Trophoblast cell (in vitro differentiated cells and primary cell): ENCODE measurements at regions not wholly inside any gene's neighbourhood (a gene's known extent, or its start where the extent isn't known, plus 50 kb on each side); places are given as distances from the start of the nearest gene placed in this dataset.

Source experiments
- DNase-seq, 2 donors: peaks; one replicate each; pipeline ENCODE4 v3.0.0-alpha.2; 2016
- H2AFZ ChIP-seq: 2 replicates; pipeline ENCODE4 v1.6.1; 2013; ENCODE audit warnings: low read length, moderate library complexity, mild to moderate bottlenecking; ENCODE audit not compliant: insufficient read depth, poor library complexity
- H2AK5ac ChIP-seq: 2 replicates; pipeline ENCODE4 v1.6.1; 2013; ENCODE audit warnings: mild to moderate bottlenecking, low read length
- H2BK120ac ChIP-seq: 2 replicates; pipeline ENCODE4 v1.6.1; 2013; ENCODE audit warnings: low read length, mild to moderate bottlenecking, moderate library complexity; ENCODE audit not compliant: insufficient read depth, poor library complexity
- H2BK12ac ChIP-seq: 2 replicates; pipeline ENCODE4 v1.6.1; 2013; ENCODE audit warnings: mild to moderate bottlenecking, low read length, moderate library complexity
- H2BK5ac ChIP-seq: 2 replicates; pipeline ENCODE4 v1.6.1; 2013; ENCODE audit warnings: low read length, low read depth, moderate library complexity, mild to moderate bottlenecking; ENCODE audit not compliant: poor library complexity
- H3K14ac ChIP-seq: 2 replicates; pipeline ENCODE4 v1.6.1; 2013; ENCODE audit warnings: mild to moderate bottlenecking, low read length
- H3K18ac ChIP-seq: 2 replicates; pipeline ENCODE4 v1.6.1; 2013; ENCODE audit warnings: mild to moderate bottlenecking, low read length
- H3K23ac ChIP-seq: 2 replicates; pipeline ENCODE4 v1.6.1; 2013; ENCODE audit warnings: low read length
- H3K27ac ChIP-seq: 2 replicates; pipeline ENCODE4 v1.5.1; 2013; ENCODE audit warnings: low read depth, mild to moderate bottlenecking, inconsistent platforms, low read length, moderate library complexity
- H3K27me3 ChIP-seq: 2 replicates; pipeline ENCODE4 v1.6.1; 2013; ENCODE audit warnings: inconsistent platforms, mild to moderate bottlenecking, low read length, moderate library complexity; ENCODE audit not compliant: insufficient read depth
- H3K36me3 ChIP-seq, 2 experiments: 1 replicate in 1 of 2; 2 replicates in 1 of 2; pipeline ENCODE4 v1.6.1; 2013; ENCODE audit warnings: low read length in 2 of 2, mild to moderate bottlenecking in 2 of 2, moderate library complexity in 1 of 2; ENCODE audit not compliant: insufficient read depth in 2 of 2, control insufficient read depth in 1 of 2
- H3K4ac ChIP-seq: 2 replicates; pipeline ENCODE4 v1.6.1; 2013; ENCODE audit warnings: low read depth, mild to moderate bottlenecking, low read length, moderate library complexity
- H3K4me1 ChIP-seq, 2 experiments: 1 replicate in 1 of 2; 2 replicates in 1 of 2; pipeline ENCODE4 v1.6.1; 2013; ENCODE audit warnings: low read length in 2 of 2, mild to moderate bottlenecking in 2 of 2, moderate library complexity in 1 of 2; ENCODE audit not compliant: insufficient read depth in 2 of 2, control insufficient read depth in 1 of 2
- H3K4me2 ChIP-seq: 2 replicates; pipeline ENCODE4 v1.6.1; 2013; ENCODE audit warnings: inconsistent platforms, mild to moderate bottlenecking, low read length, moderate library complexity
- H3K4me3 ChIP-seq: 2 replicates; pipeline ENCODE4 v1.5.1; 2013; ENCODE audit warnings: mild to moderate bottlenecking, low read depth, low read length, inconsistent platforms
- H3K79me1 ChIP-seq: one replicate; pipeline ENCODE4 v1.6.1; 2013; ENCODE audit warnings: low read length
- H3K79me2 ChIP-seq: 2 replicates; pipeline ENCODE4 v1.6.1; 2013; ENCODE audit warnings: low read length, mild to moderate bottlenecking; ENCODE audit not compliant: control insufficient read depth, insufficient read depth, poor library complexity
- H3K9ac ChIP-seq: 2 replicates; pipeline ENCODE4 v1.6.1; 2013; ENCODE audit warnings: mild to moderate bottlenecking, low read length
- H3K9me3 ChIP-seq: 2 replicates; pipeline ENCODE4 v1.6.1; 2013; ENCODE audit warnings: low read depth, mild to moderate bottlenecking, control low read depth, inconsistent platforms, low read length; ENCODE audit not compliant: insufficient read depth
- H4K12ac ChIP-seq: 2 replicates; pipeline ENCODE4 v1.6.1; 2013; ENCODE audit warnings: low read depth, mild to moderate bottlenecking, low read length, moderate library complexity
- H4K8ac ChIP-seq: 2 replicates; pipeline ENCODE4 v1.6.1; 2013; ENCODE audit warnings: low read depth, mild to moderate bottlenecking, low read length, moderate library complexity
- H4K91ac ChIP-seq: one replicate; pipeline ENCODE4 v1.6.1; 2013; ENCODE audit warnings: low read depth, mild to moderate bottlenecking, low read length, moderate library complexity
- WGBS: extraction: QIAGEN DNeasy Blood & Tissue Kit; methylation state at CpG from one replicate; pipeline ENCODE4 v1.1.7; 2013; ENCODE audit warnings: missing lambda C conversion rate; ENCODE audit not compliant: insufficient read length, insufficient coverage; ENCODE audit errors: extremely low coverage; 5-methylcytosine and 5-hydroxymethylcytosine counted together

DNA sequence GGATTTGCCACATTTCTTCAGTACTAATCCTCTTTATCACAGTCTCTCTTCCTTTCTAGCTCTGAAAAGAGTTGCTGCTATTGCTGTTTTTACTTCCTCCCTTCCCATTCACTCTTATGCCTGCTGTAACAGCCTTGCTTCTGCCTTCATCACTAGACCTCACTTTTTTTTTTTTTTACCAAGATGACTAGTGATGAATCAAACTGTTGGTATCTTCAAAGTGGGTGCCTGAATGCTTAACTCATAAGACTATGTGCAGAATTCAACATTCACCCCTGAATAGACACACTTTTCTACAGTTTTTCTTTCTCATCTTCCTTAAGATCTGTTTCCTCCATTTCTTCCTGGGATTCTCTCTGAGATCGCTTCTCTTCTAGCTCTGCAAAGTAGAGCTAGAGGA, 217.2 kb upstream of the HTR2A start:
- H2BK120ac ChIP-seq: no peak overlapping the region
- no peak overlapping the region for H3K4ac ChIP-seq
- no peak overlapping the region for H2AFZ ChIP-seq
- H2AK5ac ChIP-seq: no peak overlapping the region
- H3K79me2 ChIP-seq: no peaks in the 10 kb centered on the region
- no peak overlapping the region for H3K9ac ChIP-seq
- H3K9me3 ChIP-seq: no peaks in the 10 kb centered on the region
- H4K8ac ChIP-seq: no peak overlapping the region
- no peak overlapping the region for H3K18ac ChIP-seq
- no peak overlapping the region for H2BK12ac ChIP-seq
- H3K79me1 ChIP-seq: peaks cover 21% of the 10 kb centered on the region
- no peak overlapping the region for H4K12ac ChIP-seq
- H4K91ac ChIP-seq: no peak overlapping the region
- H3K4me3 ChIP-seq: no peak overlapping the region
- peak in 1 of 2 donors; percentile 2 for DNase-seq
- H3K36me3 ChIP-seq: no peaks in the 10 kb centered on the region
- H3K27ac ChIP-seq: peak overlapping the region; percentile 9
- H2BK5ac ChIP-seq: no peak overlapping the region
- no peak overlapping the region for H3K4me2 ChIP-seq
- H3K4me1 ChIP-seq: peaks cover 20 to 22% of the 10 kb centered on the region in 2 experiments
- WGBS: no CpG with 5 or more reads among the region's 1 CpG
- no peaks in the 10 kb centered on the region for H3K27me3 ChIP-seq
- H3K23ac ChIP-seq: no peak overlapping the region
- no peak overlapping the region for H3K14ac ChIP-seq

- H4K8ac ChIP-seq: no peak overlapping the region
- no peak overlapping the region for H4K91ac ChIP-seq
- H2AFZ ChIP-seq: no peak overlapping the region
- H3K79me2 ChIP-seq: no peaks in the 10 kb centered on the region
- H3K4me3 ChIP-seq: no peak overlapping the region
- no peaks in the 10 kb centered on the region for H3K36me3 ChIP-seq
- H4K12ac ChIP-seq: no peak overlapping the region
- H2BK120ac ChIP-seq: no peak overlapping the region
- no peak overlapping the region for H2BK12ac ChIP-seq
- H3K14ac ChIP-seq: no peak overlapping the region
- H2AK5ac ChIP-seq: no peak overlapping the region
- H3K79me1 ChIP-seq: peaks cover 17% of the 10 kb centered on the region
- H3K23ac ChIP-seq: no peak overlapping the region
- DNase-seq: no peak
- H3K27me3 ChIP-seq: no peaks in the 10 kb centered on the region
- no peaks in the 10 kb centered on the region for H3K9me3 ChIP-seq
- H3K18ac ChIP-seq: no peak overlapping the region
- no peak overlapping the region for H2BK5ac ChIP-seq
- H3K4me1 ChIP-seq: peaks cover 21 to 22% of the 10 kb centered on the region in 2 experiments
- H3K9ac ChIP-seq: no peak overlapping the region
- WGBS: no CpG with 5 or more reads among the region's 1 CpG
- no peak overlapping the region for H3K4ac ChIP-seq
- no peak overlapping the region for H3K4me2 ChIP-seq
- no peak overlapping the region for H3K27ac ChIP-seq
Observed at GRCh38 chr13:47112903-47113299, 216.0 kb upstream of the HTR2A start.

DNA sequence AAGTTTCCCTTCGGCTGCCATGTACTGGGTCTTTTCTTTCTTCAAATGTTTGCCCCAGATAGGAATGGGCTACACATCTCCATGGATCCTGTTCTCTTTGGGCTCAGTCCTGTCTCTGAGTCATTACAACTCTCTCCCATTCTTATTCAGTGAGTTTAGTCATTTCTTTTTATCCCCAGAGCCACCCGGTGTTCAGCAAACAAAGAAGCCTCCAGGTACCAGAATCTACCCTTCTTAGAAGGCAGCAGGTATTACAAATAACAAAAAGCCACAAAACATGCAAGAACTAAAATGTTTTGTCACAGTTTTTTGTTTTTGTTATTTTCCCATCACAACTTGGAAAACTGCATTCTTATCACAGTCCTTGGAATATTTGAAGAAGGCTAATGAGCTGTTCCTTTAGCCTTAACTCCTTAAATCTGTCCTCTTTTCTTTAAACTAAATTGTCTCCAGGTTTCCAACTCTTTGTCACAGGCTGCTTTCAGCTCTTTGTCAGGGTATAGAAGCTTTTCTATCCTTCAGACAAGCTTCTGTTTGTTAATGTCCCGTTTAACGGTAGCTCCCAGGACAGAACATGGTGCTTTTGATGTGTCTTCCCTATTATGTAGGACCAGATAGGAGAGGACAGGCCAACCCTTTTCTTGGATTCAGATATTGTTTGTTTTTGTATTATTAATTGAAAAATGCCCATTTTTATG, 215.5 kb upstream of the HTR2A start:
- Histone ChIP-seq H4K8ac (no peak overlapping the region), H3K4ac (no peak overlapping the region), H3K23ac (no peak overlapping the region), H3K79me2 (no peaks in the 10 kb centered on the region), H2BK5ac (no peak overlapping the region), H3K4me3 (no peak overlapping the region), H3K18ac (no peak overlapping the region), H2AK5ac (no peak overlapping the region), H3K4me1 (peaks cover 21 to 22% of the 10 kb centered on the region in 2 experiments), H2BK12ac (no peak overlapping the region), H3K27me3 (no peaks in the 10 kb centered on the region), H2BK120ac (peak overlapping the region; percentile 70), H3K9me3 (no peaks in the 10 kb centered on the region), H4K91ac (no peak overlapping the region), H3K36me3 (no peaks in the 10 kb centered on the region), H3K14ac (no peak overlapping the region), H3K79me1 (peaks cover 17% of the 10 kb centered on the region), H3K27ac (no peak overlapping the region), H3K4me2 (no peak overlapping the region), H3K9ac (no peak overlapping the region), H4K12ac (no peak overlapping the region), H2AFZ (no peak overlapping the region)
- no peak for DNase-seq
- WGBS: no CpG with 5 or more reads among the region's 4 CpGs

GRCh38 chr13:47111499-47111898, 214.6 kb upstream of the HTR2A start:
- Histone ChIP-seq H3K14ac (no peak overlapping the region), H3K36me3 (no peaks in the 10 kb centered on the region), H3K9me3 (no peaks in the 10 kb centered on the region), H3K18ac (no peak overlapping the region), H3K4ac (no peak overlapping the region), H3K4me2 (no peak overlapping the region), H3K9ac (no peak overlapping the region), H3K23ac (no peak overlapping the region), H2AK5ac (no peak overlapping the region), H2BK120ac (no peak overlapping the region), H2BK5ac (peak overlapping the region; percentile 67), H2AFZ (no peak overlapping the region), H3K4me1 (peaks cover 21 to 22% of the 10 kb centered on the region in 2 experiments), H3K4me3 (no peak overlapping the region), H3K27me3 (no peaks in the 10 kb centered on the region), H4K8ac (peak overlapping the region; percentile 73), H3K79me2 (no peaks in the 10 kb centered on the region), H4K12ac (no peak overlapping the region), H2BK12ac (no peak overlapping the region), H4K91ac (peak overlapping the region; percentile 80), H3K79me1 (peaks cover 17% of the 10 kb centered on the region), H3K27ac (peak overlapping the region; percentile 81)
- no peak for DNase-seq
- no CpG with 5 or more reads among the region's 3 CpGs for WGBS
